ENCODE measurements at regions not wholly inside any gene's neighbourhood (a gene's known extent, or its start where the extent isn't known, plus 50 kb on each side); places are given as distances from the start of the nearest gene placed in this dataset.

- H3K9ac ChIP-seq (ENCODE audit: low read depth in 1 of 3, low read length in 3 of 3) = no peak overlapping the region
- H3K4me3 ChIP-seq (ENCODE audit: low read length in 3 of 3) = peak overlapping the region in 1 of 3 donors; percentile 37
Observed at GRCh38 chr2:105643405-105644173, 101.1 kb upstream of the NCK2 start.

GRCh38 chr2:105641389-105641811 is 103.3 kb upstream of the NCK2 start:
- no peak overlapping the region for H3K9ac ChIP-seq (ENCODE audit: low read depth in 1 of 3, low read length in 3 of 3)
- no peak overlapping the region for H3K4me3 ChIP-seq (ENCODE audit: low read length in 3 of 3)
- peaks cover 0 to 6% (median 3%) of the 10 kb centered on the region in 3 donors for H3K4me1 ChIP-seq (ENCODE audit: control insufficient read depth in 3 of 3, insufficient read depth in 3 of 3, low read length in 3 of 3)
- H3K9me3 ChIP-seq (ENCODE audit: control insufficient read depth in 3 of 3, low read length in 3 of 3) = no peaks in the 10 kb centered on the region
- no peaks in the 10 kb centered on the region for H3K36me3 ChIP-seq (ENCODE audit: control insufficient read depth in 3 of 3, insufficient read depth in 3 of 3, low read length in 3 of 3)
- no peak overlapping the region for H3K27ac ChIP-seq (ENCODE audit: low read depth, low read length)
- H3K27me3 ChIP-seq (ENCODE audit: control insufficient read depth in 3 of 3, insufficient read depth in 3 of 3, low read length in 3 of 3) = peaks cover 0 to 21% (median 8%) of the 10 kb centered on the region in 3 donors

More at GRCh38 chr2:105643405-105644173, 101.1 kb upstream of the NCK2 start:
- H3K4me1 ChIP-seq (ENCODE audit: control insufficient read depth in 3 of 3, insufficient read depth in 3 of 3, low read length in 3 of 3) = peaks cover 0 to 6% (median 3%) of the 10 kb centered on the region in 3 donors
- H3K36me3 ChIP-seq (ENCODE audit: control insufficient read depth in 3 of 3, insufficient read depth in 3 of 3, low read length in 3 of 3) = no peaks in the 10 kb centered on the region
- H3K27ac ChIP-seq (ENCODE audit: low read depth, low read length) = no peak overlapping the region
- no peaks in the 10 kb centered on the region for H3K9me3 ChIP-seq (ENCODE audit: control insufficient read depth in 3 of 3, low read length in 3 of 3)
- H3K27me3 ChIP-seq (ENCODE audit: control insufficient read depth in 3 of 3, insufficient read depth in 3 of 3, low read length in 3 of 3) = peaks cover 0 to 21% (median 8%) of the 10 kb centered on the region in 3 donors

GRCh38 chr2:105640246-105640645 is 104.5 kb upstream of the NCK2 start:
- H3K9me3 ChIP-seq (ENCODE audit: control insufficient read depth in 3 of 3, low read length in 3 of 3) = no peaks in the 10 kb centered on the region
- H3K9ac ChIP-seq (ENCODE audit: low read depth in 1 of 3, low read length in 3 of 3) = no peak overlapping the region
- no peak overlapping the region for H3K4me3 ChIP-seq (ENCODE audit: low read length in 3 of 3)
- peaks cover 3 to 21% (median 7%) of the 10 kb centered on the region in 3 donors for H3K27me3 ChIP-seq (ENCODE audit: control insufficient read depth in 3 of 3, insufficient read depth in 3 of 3, low read length in 3 of 3)
- no peaks in the 10 kb centered on the region for H3K36me3 ChIP-seq (ENCODE audit: control insufficient read depth in 3 of 3, insufficient read depth in 3 of 3, low read length in 3 of 3)
- peaks cover 0 to 6% (median 3%) of the 10 kb centered on the region in 3 donors for H3K4me1 ChIP-seq (ENCODE audit: control insufficient read depth in 3 of 3, insufficient read depth in 3 of 3, low read length in 3 of 3)
- no peak overlapping the region for H3K27ac ChIP-seq (ENCODE audit: low read depth, low read length)

- H3K4me3 ChIP-seq (ENCODE audit: low read length in 3 of 3) = no peak overlapping the region
Observed at GRCh38 chr2:105636109-105636740, 108.5 kb upstream of the NCK2 start.

GRCh38 chr2:105635564-105635963 is 109.1 kb upstream of the NCK2 start:
- Histone ChIP-seq H3K27me3 (ENCODE audit: control insufficient read depth in 3 of 3, insufficient read depth in 3 of 3, low read length in 3 of 3) (peaks cover 0 to 3% (median 0%) of the 10 kb centered on the region in 3 donors), H3K4me1 (ENCODE audit: control insufficient read depth in 3 of 3, insufficient read depth in 3 of 3, low read length in 3 of 3) (no peaks in the 10 kb centered on the region), H3K9me3 (ENCODE audit: control insufficient read depth in 3 of 3, low read length in 3 of 3) (no peaks in the 10 kb centered on the region), H3K9ac (ENCODE audit: low read depth in 1 of 3, low read length in 3 of 3) (no peak overlapping the region), H3K36me3 (ENCODE audit: control insufficient read depth in 3 of 3, insufficient read depth in 3 of 3, low read length in 3 of 3) (no peaks in the 10 kb centered on the region), H3K4me3 (ENCODE audit: low read length in 3 of 3) (no peak overlapping the region), H3K27ac (ENCODE audit: low read depth, low read length) (no peak overlapping the region)

More at GRCh38 chr2:105636109-105636740, 108.5 kb upstream of the NCK2 start:
- Histone ChIP-seq H3K4me1 (ENCODE audit: control insufficient read depth in 3 of 3, insufficient read depth in 3 of 3, low read length in 3 of 3) (no peaks in the 10 kb centered on the region), H3K27me3 (ENCODE audit: control insufficient read depth in 3 of 3, insufficient read depth in 3 of 3, low read length in 3 of 3) (peaks cover 0 to 3% (median 0%) of the 10 kb centered on the region in 3 donors), H3K27ac (ENCODE audit: low read depth, low read length) (no peak overlapping the region), H3K9me3 (ENCODE audit: control insufficient read depth in 3 of 3, low read length in 3 of 3) (no peaks in the 10 kb centered on the region), H3K9ac (ENCODE audit: low read depth in 1 of 3, low read length in 3 of 3) (no peak overlapping the region), H3K36me3 (ENCODE audit: control insufficient read depth in 3 of 3, insufficient read depth in 3 of 3, low read length in 3 of 3) (no peaks in the 10 kb centered on the region)

GRCh38 chr2:105634198-105634597 is 110.5 kb upstream of the NCK2 start:
- H3K9ac ChIP-seq (ENCODE audit: low read depth in 1 of 3, low read length in 3 of 3) = no peak overlapping the region
- H3K36me3 ChIP-seq (ENCODE audit: control insufficient read depth in 3 of 3, insufficient read depth in 3 of 3, low read length in 3 of 3) = no peaks in the 10 kb centered on the region
- H3K27ac ChIP-seq (ENCODE audit: low read depth, low read length) = no peak overlapping the region
- no peak overlapping the region for H3K4me3 ChIP-seq (ENCODE audit: low read length in 3 of 3)
- no peaks in the 10 kb centered on the region for H3K4me1 ChIP-seq (ENCODE audit: control insufficient read depth in 3 of 3, insufficient read depth in 3 of 3, low read length in 3 of 3)
- no peaks in the 10 kb centered on the region for H3K9me3 ChIP-seq (ENCODE audit: control insufficient read depth in 3 of 3, low read length in 3 of 3)
- H3K27me3 ChIP-seq (ENCODE audit: control insufficient read depth in 3 of 3, insufficient read depth in 3 of 3, low read length in 3 of 3) = peaks cover 0 to 3% (median 0%) of the 10 kb centered on the region in 3 donors

DNA sequence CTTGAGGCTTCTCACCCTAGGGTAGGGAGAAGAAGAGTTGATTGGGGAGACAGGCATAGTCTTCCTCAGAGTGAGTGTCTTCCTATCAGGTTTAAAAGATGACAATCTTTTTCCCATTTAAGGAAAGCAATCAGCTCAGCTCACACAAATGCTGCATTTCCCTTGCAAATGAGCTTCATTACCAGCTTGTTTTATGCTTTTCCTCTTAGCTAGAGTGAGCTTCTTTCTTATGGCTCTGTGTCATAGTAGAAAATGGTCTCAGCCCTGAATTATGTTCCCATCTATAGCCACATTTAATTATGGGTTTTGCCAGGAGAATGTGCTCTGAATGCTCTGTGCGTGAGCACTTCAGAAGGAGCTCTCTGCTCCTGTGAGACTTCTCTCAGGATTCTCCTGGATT is 112.8 kb upstream of the NCK2 start:
- no peaks in the 10 kb centered on the region for H3K36me3 ChIP-seq (ENCODE audit: control insufficient read depth in 3 of 3, insufficient read depth in 3 of 3, low read length in 3 of 3)
- H3K9me3 ChIP-seq (ENCODE audit: control insufficient read depth in 3 of 3, low read length in 3 of 3) = no peaks in the 10 kb centered on the region
- H3K4me1 ChIP-seq (ENCODE audit: control insufficient read depth in 3 of 3, insufficient read depth in 3 of 3, low read length in 3 of 3) = no peaks in the 10 kb centered on the region

DNA sequence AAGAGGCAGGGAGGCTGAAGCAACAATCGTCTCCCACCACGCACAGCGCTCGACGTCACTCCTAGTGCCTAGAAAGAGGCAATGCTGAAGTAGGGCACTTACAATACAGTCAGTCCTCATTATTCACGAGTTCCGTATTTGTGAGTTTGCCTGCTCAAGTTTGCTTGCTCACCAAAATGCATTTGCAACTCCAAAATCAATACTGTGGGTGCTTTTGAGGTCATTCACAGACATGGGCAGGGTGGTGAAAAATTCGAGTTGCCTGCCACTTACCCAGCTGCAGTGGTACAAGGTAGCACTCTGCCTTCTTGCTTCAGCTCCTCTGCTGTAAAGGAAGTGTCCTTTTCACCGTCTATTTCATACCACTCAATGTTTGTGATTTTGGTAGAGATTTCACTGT is 113.7 kb upstream of the NCK2 start:
- H3K4me3 ChIP-seq (ENCODE audit: low read length in 3 of 3) = no peak overlapping the region
- H3K27ac ChIP-seq (ENCODE audit: low read depth, low read length) = no peak overlapping the region
- no peaks in the 10 kb centered on the region for H3K36me3 ChIP-seq (ENCODE audit: control insufficient read depth in 3 of 3, insufficient read depth in 3 of 3, low read length in 3 of 3)
- no peaks in the 10 kb centered on the region for H3K9me3 ChIP-seq (ENCODE audit: control insufficient read depth in 3 of 3, low read length in 3 of 3)
- no peaks in the 10 kb centered on the region for H3K4me1 ChIP-seq (ENCODE audit: control insufficient read depth in 3 of 3, insufficient read depth in 3 of 3, low read length in 3 of 3)
- H3K9ac ChIP-seq (ENCODE audit: low read depth in 1 of 3, low read length in 3 of 3) = no peak overlapping the region
- H3K27me3 ChIP-seq (ENCODE audit: control insufficient read depth in 3 of 3, insufficient read depth in 3 of 3, low read length in 3 of 3) = peaks cover 0 to 15% (median 0%) of the 10 kb centered on the region in 3 donors

More for the DNA sequence above, 112.8 kb upstream of the NCK2 start:
- peaks cover 0 to 10% (median 0%) of the 10 kb centered on the region in 3 donors for H3K27me3 ChIP-seq (ENCODE audit: control insufficient read depth in 3 of 3, insufficient read depth in 3 of 3, low read length in 3 of 3)
- H3K9ac ChIP-seq (ENCODE audit: low read depth in 1 of 3, low read length in 3 of 3) = no peak overlapping the region
- H3K27ac ChIP-seq (ENCODE audit: low read depth, low read length) = no peak overlapping the region
- H3K4me3 ChIP-seq (ENCODE audit: low read length in 3 of 3) = no peak overlapping the region

DNA sequence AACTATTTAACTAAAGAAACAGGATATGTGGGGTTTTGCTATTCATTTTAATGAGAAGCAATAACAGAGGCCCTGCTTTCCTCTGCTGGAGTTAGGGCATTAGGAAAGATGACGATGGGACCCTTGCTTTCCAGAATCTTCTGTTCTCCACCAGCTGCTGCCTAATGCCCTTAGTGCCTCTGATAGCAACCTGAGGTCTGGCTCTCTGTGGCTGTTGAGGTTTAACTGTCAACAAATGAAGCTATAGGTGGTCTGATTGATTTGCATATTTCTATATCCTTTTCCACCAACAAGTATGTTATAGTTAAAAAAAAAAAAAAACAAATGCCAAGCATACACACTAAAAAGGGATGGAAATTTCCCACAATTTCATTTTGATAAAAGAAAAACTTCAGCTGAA is 115.1 kb upstream of the NCK2 start:
- H3K4me3 ChIP-seq (ENCODE audit: low read length in 3 of 3) = no peak overlapping the region
- peaks cover 0 to 2% (median 0%) of the 10 kb centered on the region in 3 donors for H3K9me3 ChIP-seq (ENCODE audit: control insufficient read depth in 3 of 3, low read length in 3 of 3)
- no peak overlapping the region for H3K9ac ChIP-seq (ENCODE audit: low read depth in 1 of 3, low read length in 3 of 3)
- H3K27me3 ChIP-seq (ENCODE audit: control insufficient read depth in 3 of 3, insufficient read depth in 3 of 3, low read length in 3 of 3) = peaks cover 0 to 17% (median 4%) of the 10 kb centered on the region in 3 donors
- H3K27ac ChIP-seq (ENCODE audit: low read depth, low read length) = no peak overlapping the region
- no peaks in the 10 kb centered on the region for H3K36me3 ChIP-seq (ENCODE audit: control insufficient read depth in 3 of 3, insufficient read depth in 3 of 3, low read length in 3 of 3)
- no peaks in the 10 kb centered on the region for H3K4me1 ChIP-seq (ENCODE audit: control insufficient read depth in 3 of 3, insufficient read depth in 3 of 3, low read length in 3 of 3)

- Histone ChIP-seq H3K4me3 (ENCODE audit: low read length in 3 of 3) (no peak overlapping the region), H3K36me3 (ENCODE audit: control insufficient read depth in 3 of 3, insufficient read depth in 3 of 3, low read length in 3 of 3) (no peaks in the 10 kb centered on the region), H3K9me3 (ENCODE audit: control insufficient read depth in 3 of 3, low read length in 3 of 3) (peaks cover 0 to 3% (median 0%) of the 10 kb centered on the region in 3 donors), H3K9ac (ENCODE audit: low read depth in 1 of 3, low read length in 3 of 3) (no peak overlapping the region), H3K27ac (ENCODE audit: low read depth, low read length) (no peak overlapping the region), H3K4me1 (ENCODE audit: control insufficient read depth in 3 of 3, insufficient read depth in 3 of 3, low read length in 3 of 3) (no peaks in the 10 kb centered on the region), H3K27me3 (ENCODE audit: control insufficient read depth in 3 of 3, insufficient read depth in 3 of 3, low read length in 3 of 3) (peaks cover 0 to 17% (median 4%) of the 10 kb centered on the region in 3 donors)
Observed at GRCh38 chr2:105627534-105627933, 117.2 kb upstream of the NCK2 start.
